Loucy (cell line): ENCODE measurements at regions not wholly inside any gene's neighbourhood (a gene's known extent, or its start where the extent isn't known, plus 50 kb on each side); places are given as distances from the start of the nearest gene placed in this dataset.
A peak's percentile ranks its signal among the peaks of the same experiment; 100 is the strongest.

Source experiments
- H2AFZ ChIP-seq: fragments of 200-600 bp; sonication (generic); 2 replicates; pipeline ENCODE4 v1.6.0; 2016; ENCODE audit warnings: antibody characterized with exemption, mild to moderate bottlenecking, low read length, moderate library complexity
- H3F3A ChIP-seq: fragments of 200-600 bp; 2 replicates; pipeline ENCODE4 v1.6.0; 2016; ENCODE audit warnings: antibody characterized with exemption, low read depth, mild to moderate bottlenecking
- H3K27me3 ChIP-seq: fragments of 200-600 bp; sonication (generic); 2 replicates; pipeline ENCODE4 v1.6.1; 2014; ENCODE audit warnings: low read length, mild to moderate bottlenecking; ENCODE audit not compliant: insufficient read depth, poor library complexity, severe bottlenecking
- H3K36me3 ChIP-seq: fragments of 200-600 bp; sonication (generic); 2 replicates; pipeline ENCODE4 v1.6.1; 2016; ENCODE audit warnings: low read length; ENCODE audit not compliant: insufficient read depth
- H3K4me1 ChIP-seq: fragments of 200-600 bp; sonication (generic); 2 replicates; pipeline ENCODE4 v1.5.1; 2014; ENCODE audit warnings: low read length, mild to moderate bottlenecking; ENCODE audit not compliant: insufficient read depth, poor library complexity, severe bottlenecking
- H3K4me2 ChIP-seq: fragments of 200-600 bp; sonication (generic); 2 replicates; pipeline ENCODE4 v1.6.0; 2014; ENCODE audit warnings: antibody characterized with exemption, low read length, low read depth, mild to moderate bottlenecking; ENCODE audit not compliant: poor library complexity, severe bottlenecking
- H3K4me3 ChIP-seq: fragments of 200-600 bp; sonication (generic); 2 replicates; pipeline ENCODE4 v1.5.1; 2014; ENCODE audit warnings: low read length, mild to moderate bottlenecking, mixed read lengths; ENCODE audit not compliant: poor library complexity, severe bottlenecking
- H3K79me2 ChIP-seq: fragments of 200-600 bp; sonication (generic); 2 replicates; pipeline ENCODE4 v1.6.1; 2014; ENCODE audit warnings: low read length; ENCODE audit not compliant: insufficient read depth
- H3K9ac ChIP-seq: fragments of 200-600 bp; sonication (generic); 2 replicates; pipeline ENCODE4 v1.6.0; 2014; ENCODE audit warnings: mild to moderate bottlenecking, low read depth, low read length, moderate library complexity; ENCODE audit not compliant: poor library complexity, severe bottlenecking
- H3K9me2 ChIP-seq: fragments of 200-600 bp; sonication (generic); replicated peaks from 2 replicates; pipeline ENCODE4 v1.6.1; 2016; ENCODE audit warnings: low read depth, low read length, mixed read lengths
- H3K9me3 ChIP-seq: fragments of 200-600 bp; sonication (generic); 2 replicates; pipeline ENCODE4 v1.6.1; 2014; ENCODE audit warnings: mild to moderate bottlenecking, antibody characterized with exemption, low read length, low read depth; ENCODE audit not compliant: insufficient read depth
- H4K20me1 ChIP-seq: fragments of 200-600 bp; sonication (generic); 2 replicates; pipeline ENCODE4 v1.6.0; 2014; ENCODE audit warnings: antibody characterized with exemption, low read length, mild to moderate bottlenecking; ENCODE audit not compliant: insufficient read depth, poor library complexity, severe bottlenecking
- CTCF ChIP-seq: fragments of 200-600 bp; sonication (generic); conservative IDR thresholded peaks from 2 replicates; pipeline ENCODE4 v1.5.1; 2014; ENCODE audit warnings: mild to moderate bottlenecking, antibody characterized with exemption, low read length
- EZH2phosphoT487 ChIP-seq: fragments of 200-600 bp; IDR thresholded peaks from 2 replicates; pipeline ENCODE4 v1.6.1; 2018; ENCODE audit warnings: antibody characterized with exemption, mild to moderate bottlenecking, moderate library complexity, borderline replicate concordance

- Histone ChIP-seq H4K20me1 (no peaks in the 10 kb centered on the region), H3K9me3 (no peaks in the 10 kb centered on the region), H3K9me2 (no peaks in the 10 kb centered on the region), H3K9ac (no peak overlapping the region), H3K4me3 (no peak overlapping the region), H3K4me2 (no peak overlapping the region), H3K27me3 (no peaks in the 10 kb centered on the region), H2AFZ (no peak overlapping the region), H3K79me2 (no peaks in the 10 kb centered on the region), H3K4me1 (no peaks in the 10 kb centered on the region), H3F3A (no peaks in the 10 kb centered on the region), H3K36me3 (no peaks in the 10 kb centered on the region)
- TF ChIP-seq CTCF (peak; percentile 62), EZH2phosphoT487 (no peak)
Observed at GRCh38 chr11:93248602-93249001, 50.8 kb upstream of the SLC36A4 start.

- Histone ChIP-seq H3K9ac (no peak overlapping the region), H3F3A (no peaks in the 10 kb centered on the region), H3K4me3 (no peak overlapping the region), H2AFZ (no peak overlapping the region), H3K9me2 (no peaks in the 10 kb centered on the region), H3K79me2 (no peaks in the 10 kb centered on the region), H3K4me2 (no peak overlapping the region), H3K36me3 (no peaks in the 10 kb centered on the region), H3K4me1 (no peaks in the 10 kb centered on the region), H3K9me3 (no peaks in the 10 kb centered on the region), H4K20me1 (no peaks in the 10 kb centered on the region), H3K27me3 (no peaks in the 10 kb centered on the region)
- TF ChIP-seq CTCF (no peak), EZH2phosphoT487 (no peak)
Observed at GRCh38 chr11:93249459-93250220, 51.8 kb upstream of the SLC36A4 start.

- Histone ChIP-seq H3F3A (no peaks in the 10 kb centered on the region), H3K27me3 (no peaks in the 10 kb centered on the region), H3K9ac (no peak overlapping the region), H3K79me2 (no peaks in the 10 kb centered on the region), H3K36me3 (no peaks in the 10 kb centered on the region), H3K4me1 (no peaks in the 10 kb centered on the region), H3K4me3 (no peak overlapping the region), H4K20me1 (no peaks in the 10 kb centered on the region), H3K9me3 (no peaks in the 10 kb centered on the region), H2AFZ (no peak overlapping the region), H3K9me2 (no peaks in the 10 kb centered on the region), H3K4me2 (no peak overlapping the region)
- TF ChIP-seq EZH2phosphoT487 (no peak), CTCF (no peak)
Observed at GRCh38 chr11:93250326-93250725, 52.5 kb upstream of the SLC36A4 start.
